ENCODE measurements at regions not wholly inside any gene's neighbourhood (a gene's known extent, or its start where the extent isn't known, plus 50 kb on each side); places are given as distances from the start of the nearest gene placed in this dataset.

GRCh38 chr2:128566671-128567070, 248.0 kb upstream of the HS6ST1 start:
- TF ChIP-seq CTCF (conservative IDR thresholded peaks at IDR 0.05 in 1 of 2, IDR thresholded peaks at IDR 0.05 in 1 of 2; ENCODE audit: low read depth in 1 of 2, low read length in 2 of 2) (no peak), EZH2 (IDR thresholded peaks at IDR 0.05; ENCODE audit: low read length, missing control alignments) (no peak)
